Erythroblast (primary cell): ENCODE measurements at regions not wholly inside any gene's neighbourhood (a gene's known extent, or its start where the extent isn't known, plus 50 kb on each side); places are given as distances from the start of the nearest gene placed in this dataset.
A peak's percentile ranks its signal among the peaks of the same experiment; 100 is the strongest.

Experiments
- GATA1 ChIP-seq: IDR thresholded peaks from 2 replicates; pipeline ENCODE4 v1.6.1; 2011; ENCODE audit warnings: low read depth, mild to moderate bottlenecking, control low read depth, low read length, moderate library complexity
- POLR2A ChIP-seq: IDR thresholded peaks from 2 replicates; pipeline ENCODE4 v1.6.1; 2011; ENCODE audit warnings: mild to moderate bottlenecking, low read length

DNA sequence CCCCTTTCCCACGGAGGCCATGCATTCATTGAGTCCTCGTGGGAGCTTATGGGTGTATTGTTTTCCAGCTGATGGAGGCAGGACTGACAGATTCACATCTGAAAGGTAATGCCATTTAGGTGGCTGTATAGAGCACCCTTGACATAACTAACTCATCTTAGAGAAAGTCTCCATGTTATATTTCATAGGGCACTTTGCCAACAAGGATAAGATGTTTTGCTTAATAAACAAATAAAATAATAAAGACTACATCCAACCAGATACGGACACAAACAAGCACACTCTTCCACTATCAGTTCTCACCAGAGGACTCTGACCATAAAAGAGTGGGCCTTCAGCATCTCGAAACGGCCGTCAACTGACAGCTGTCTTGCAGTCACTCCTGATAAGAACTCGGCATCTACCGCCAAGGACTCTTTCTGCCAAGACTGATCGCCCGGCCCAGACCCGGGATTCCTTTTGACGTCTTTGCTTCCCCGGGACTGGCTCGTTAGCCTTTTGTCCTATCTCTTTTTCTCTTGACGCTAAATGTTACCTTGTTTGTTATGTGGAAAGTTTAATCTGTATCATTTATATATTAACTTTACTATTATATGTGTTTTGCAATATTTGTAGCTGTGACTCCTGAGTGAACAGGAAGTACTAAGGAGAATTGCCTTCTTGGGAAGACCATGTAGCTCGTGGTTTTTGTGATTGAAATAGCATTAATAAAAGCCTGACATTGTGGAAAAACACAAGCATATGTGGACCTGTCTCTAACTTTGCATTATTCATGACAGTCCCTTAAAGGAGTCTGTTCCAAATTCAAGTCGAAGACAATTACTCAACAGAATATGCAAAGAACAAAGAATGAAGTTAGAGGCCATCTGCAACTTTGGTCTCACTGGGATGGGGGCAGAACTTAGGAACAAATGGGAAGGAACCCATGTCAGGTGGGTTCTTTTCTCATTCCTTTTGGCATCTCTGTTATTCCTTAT is 195.1 kb downstream of the LPIN1 start:
- TF ChIP-seq POLR2A = no peak
- TF ChIP-seq GATA1 = peak; percentile 82
